HG02884 (cell line): ENCODE measurements at regions not wholly inside any gene's neighbourhood (a gene's known extent, or its start where the extent isn't known, plus 50 kb on each side); places are given as distances from the start of the nearest gene placed in this dataset.

Experiments used
- ATAC-seq: cut with Tn5 transposase; IDR thresholded peaks from one replicate; pipeline ENCODE4 v1.9.1; 2021; ENCODE audit warnings: mild to moderate bottlenecking, moderate library complexity; ENCODE audit not compliant: unreplicated experiment

GRCh38 chr11:32161293-32161692, 70.4 kb downstream of the RCN1 start:
- ATAC-seq, result no peak

DNA sequence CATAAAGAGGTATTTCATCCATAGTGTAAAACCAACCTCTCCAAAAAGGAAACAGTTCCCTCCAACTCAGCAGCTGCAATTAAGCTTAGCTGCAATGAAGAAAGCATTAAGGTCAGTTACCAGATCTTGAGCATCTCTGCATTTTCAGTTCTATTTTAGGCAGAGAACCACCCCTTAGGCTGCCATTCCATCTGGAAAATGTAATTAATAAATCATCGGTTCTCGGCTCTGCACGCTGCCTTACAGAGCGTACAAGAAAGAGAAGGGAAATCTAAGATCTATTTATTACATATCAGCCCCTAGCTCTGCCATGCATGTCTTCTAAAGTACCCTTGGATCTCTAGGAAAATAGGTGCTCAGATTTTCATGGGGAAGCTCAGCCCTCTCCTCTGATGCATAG, 71.5 kb downstream of the RCN1 start:
- no peak for ATAC-seq

DNA sequence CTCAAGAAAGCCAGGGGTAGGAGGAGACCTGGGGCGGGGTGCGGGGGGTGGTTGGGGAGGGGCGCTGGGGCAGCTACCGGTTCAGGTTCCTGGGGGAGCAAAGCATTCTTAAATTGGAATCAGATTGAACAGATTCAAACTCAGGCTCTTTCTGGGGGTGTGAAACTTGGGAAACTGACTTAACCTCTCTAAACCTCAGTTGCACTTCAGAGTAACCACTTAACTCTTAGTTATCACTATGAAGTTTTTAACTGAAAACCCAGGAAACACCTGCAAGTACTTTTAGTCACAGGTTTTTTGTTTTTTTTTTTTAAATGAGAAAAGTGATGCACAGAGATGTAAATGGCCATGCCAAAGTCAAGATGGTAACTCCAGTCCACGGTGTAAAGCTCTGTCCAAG, 72.0 kb downstream of the RCN1 start:
- no peak for ATAC-seq

- ATAC-seq, result no peak
Observed at GRCh38 chr11:32163557-32163956, 72.7 kb downstream of the RCN1 start.

DNA sequence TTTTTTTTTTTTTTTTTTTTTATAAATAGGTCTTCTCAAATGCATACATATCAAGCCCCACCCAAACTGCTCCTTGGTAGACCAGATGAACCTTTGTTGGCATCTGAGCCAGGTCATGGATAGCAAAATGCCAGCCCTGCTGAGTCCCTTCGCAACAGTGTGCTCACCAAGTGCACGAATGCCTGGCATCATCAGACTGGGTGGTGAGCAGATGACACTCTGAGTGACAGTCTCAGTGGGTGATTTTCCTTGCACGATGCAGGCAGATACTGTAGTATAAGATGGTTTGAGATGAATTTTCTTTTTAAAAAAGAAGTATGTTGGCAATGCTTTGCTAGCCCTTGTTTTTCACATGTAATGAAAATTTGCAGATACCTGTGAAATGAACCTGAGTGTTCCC, 74.0 kb downstream of the RCN1 start:
- no peak for ATAC-seq

DNA sequence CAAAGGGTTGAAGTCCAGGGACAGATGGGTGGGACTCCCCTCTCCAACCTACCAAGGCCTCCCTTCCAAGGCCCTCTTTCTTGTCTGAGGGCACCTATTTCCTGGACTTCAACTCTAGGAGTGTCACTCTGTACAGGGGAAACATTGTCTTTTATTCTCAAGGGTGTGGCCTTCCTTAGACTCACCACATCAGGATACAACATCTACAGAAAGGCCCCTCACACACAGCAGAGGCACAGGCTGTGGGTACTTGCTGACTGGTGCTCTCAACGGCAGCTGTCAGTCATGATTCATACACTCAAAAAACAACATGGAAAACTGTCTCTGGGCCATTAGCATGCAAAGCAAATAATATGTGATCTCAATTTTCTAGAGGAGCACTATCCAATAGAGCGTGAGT, 78.0 kb downstream of the RCN1 start:
- no peak for ATAC-seq

DNA sequence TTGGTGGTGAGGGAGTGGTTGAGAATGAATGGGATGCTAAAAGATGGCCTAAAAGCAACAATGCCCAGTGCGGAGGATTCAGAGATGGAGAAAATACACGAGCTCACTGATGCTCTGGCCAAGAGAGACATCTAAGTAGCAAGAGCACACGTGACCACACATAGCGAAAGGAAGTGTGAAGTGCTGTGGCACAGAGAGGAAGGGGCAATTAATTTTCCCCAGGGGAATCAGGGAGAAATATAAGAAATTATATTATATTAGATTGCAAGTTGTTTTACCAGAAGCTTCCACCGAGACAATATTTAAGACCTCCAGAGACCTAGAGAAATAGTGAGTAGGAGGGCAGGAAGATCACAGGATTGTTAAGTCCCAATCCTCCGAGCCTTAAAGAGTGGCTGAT, 80.6 kb downstream of the RCN1 start:
- no peak for ATAC-seq

- no peak for ATAC-seq
Observed at GRCh38 chr11:32172041-32172847, 81.4 kb downstream of the RCN1 start.

- peak; percentile 64 for ATAC-seq
Observed at GRCh38 chr11:32172848-32173834, 82.3 kb downstream of the RCN1 start.

GRCh38 chr11:32173977-32174376, 83.1 kb downstream of the RCN1 start:
- no peak for ATAC-seq

DNA sequence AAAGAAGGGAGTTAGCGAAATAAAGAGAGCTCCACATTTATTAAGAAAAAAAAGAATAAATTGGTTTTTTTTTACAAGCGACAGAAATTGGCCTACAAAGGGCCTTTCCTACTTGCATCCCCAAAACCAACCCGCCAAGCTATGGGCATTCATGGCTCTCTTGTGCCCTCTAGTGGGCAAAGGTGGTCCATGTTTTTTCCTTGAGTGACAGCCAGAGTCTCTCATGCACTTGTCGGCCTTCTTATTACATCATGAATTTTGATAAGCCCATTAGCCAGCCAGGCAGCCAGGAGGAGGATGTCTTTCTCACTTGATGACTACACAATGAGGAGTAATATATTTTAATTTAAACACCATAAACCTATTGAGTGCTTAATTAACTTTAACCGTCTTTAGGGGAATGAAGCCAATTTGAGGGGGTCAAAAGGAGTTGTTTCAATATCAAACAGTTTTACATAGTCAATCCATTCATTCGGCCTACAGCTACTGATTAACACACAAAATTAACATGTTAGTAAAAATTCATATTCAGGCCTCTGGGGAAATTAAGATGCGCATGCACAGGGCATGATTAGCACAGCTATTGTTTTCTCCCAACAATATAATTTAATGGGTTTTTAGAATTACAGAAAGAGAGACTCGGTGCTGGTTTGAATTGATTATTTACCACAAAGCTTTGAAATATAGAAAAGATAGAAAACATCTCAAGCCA, 85.5 kb downstream of the RCN1 start:
- ATAC-seq, result peak; percentile 59

DNA sequence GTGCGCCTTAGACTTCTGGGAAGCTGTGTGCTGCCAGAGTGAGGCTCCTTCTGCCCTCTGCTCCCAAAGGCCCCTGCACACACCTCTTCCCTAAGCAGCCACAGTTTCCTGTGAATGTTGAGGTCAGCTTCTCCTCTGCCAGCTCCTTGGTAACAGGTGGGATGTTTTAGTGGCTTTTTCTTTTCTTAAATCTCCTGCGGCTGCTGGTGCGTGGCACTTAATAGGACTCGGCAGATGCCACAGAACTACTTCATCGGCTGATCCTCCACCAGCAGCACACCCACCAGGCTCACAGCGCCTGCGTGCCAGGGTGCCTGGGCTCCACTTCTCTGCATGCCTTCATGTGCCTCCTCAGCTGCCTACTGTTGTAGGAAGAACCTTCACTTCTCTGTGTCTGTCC, 87.8 kb downstream of the RCN1 start:
- no peak for ATAC-seq

DNA sequence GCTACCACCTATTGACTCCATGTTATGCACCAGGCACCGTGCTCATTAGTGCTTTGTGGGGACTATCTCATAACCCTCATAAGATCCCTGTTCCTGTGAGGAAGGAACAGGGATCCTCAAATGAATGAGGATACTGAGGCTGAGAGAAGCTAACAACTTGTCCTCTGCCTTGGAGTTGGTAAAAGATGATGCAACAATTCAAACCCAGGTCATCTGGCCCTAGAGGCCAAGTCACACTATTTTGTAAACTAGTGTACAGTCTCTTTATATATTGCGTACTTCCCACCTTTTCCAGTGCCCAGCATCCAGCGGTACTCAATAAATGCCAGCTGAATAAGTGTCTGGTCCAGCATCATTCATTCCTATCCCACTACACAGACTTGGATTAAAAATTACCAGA, 92.6 kb downstream of the RCN1 start:
- no peak for ATAC-seq

- ATAC-seq, result no peak
Observed at GRCh38 chr11:32184041-32184722, 93.3 kb downstream of the RCN1 start.

- no peak for ATAC-seq
Observed at GRCh38 chr11:32184723-32185376, 94.0 kb downstream of the RCN1 start.

GRCh38 chr11:32186118-32186517, 95.2 kb downstream of the RCN1 start:
- no peak for ATAC-seq

- ATAC-seq, result no peak
Observed at GRCh38 chr11:32187111-32187510, 96.2 kb downstream of the RCN1 start.

- no peak for ATAC-seq
Observed at GRCh38 chr11:32188785-32189184, 97.9 kb downstream of the RCN1 start.

DNA sequence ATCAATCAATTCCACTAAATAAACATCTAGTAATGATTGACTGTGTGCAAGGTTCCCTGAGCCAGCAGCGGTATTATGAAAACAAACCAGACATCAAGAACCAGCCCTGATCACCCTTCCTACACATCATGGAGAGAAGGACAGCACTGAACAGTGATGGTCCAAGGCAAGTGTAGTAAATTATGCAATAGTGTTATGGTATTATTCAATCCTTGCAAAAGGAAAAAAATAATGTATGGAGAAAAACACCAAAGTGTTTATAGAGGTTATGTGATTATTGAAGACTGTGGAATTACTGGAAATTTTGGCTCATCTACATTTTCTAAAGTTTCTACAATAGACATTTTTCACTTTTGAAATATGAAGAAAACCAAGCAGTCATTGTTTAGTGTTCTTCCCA, 105.3 kb downstream of the RCN1 start:
- ATAC-seq, result no peak

DNA sequence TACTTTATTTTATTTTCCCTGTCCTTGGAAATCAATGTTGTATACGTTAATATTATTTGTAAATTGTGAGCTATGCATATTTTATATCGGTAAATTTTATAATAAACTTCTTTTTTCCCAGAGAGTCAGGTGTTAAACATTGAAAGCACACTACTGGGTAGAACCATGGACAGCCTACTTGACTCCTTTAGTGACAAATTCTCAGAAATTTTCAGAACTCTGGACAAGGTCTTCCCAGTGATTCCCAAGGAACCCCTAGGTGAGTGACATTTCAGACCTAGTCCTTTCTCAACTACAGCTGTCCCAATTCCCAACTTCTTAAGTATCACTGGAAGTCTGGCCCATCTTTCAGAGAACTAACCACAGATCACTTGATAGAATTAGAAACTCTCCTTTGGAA, 107.2 kb downstream of the RCN1 start:
- ATAC-seq, result no peak
